ENCODE measurements at regions not wholly inside any gene's neighbourhood (a gene's known extent, or its start where the extent isn't known, plus 50 kb on each side); places are given as distances from the start of the nearest gene placed in this dataset.
A peak's percentile ranks its signal among the peaks of the same experiment; 100 is the strongest.
"Not testable (repeated sequence)": the region's sequence is repeated elsewhere in the genome, so short reads cannot be mapped to it uniquely, and the experiment has no call there.

DNA sequence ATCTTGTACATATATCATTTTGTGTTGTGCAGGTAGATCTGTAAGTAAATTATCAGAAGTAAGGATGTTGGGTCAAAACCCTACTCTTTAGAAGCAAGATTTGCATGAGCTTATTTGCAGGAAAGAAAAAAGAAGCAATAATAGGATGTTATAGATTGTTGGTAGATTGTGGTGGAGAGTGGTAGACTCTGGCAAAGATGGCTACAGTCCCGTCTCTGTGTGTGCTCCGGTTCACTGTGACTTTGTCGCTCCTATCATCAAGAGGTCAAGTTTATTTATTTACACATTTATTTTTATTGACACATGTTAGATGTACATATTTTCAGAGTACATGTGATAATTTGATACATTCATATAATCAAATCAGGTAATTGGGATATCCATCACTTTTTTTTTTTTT, 81.0 kb upstream of the NDUFV2 start:
- no peak for DNase-seq

DNA sequence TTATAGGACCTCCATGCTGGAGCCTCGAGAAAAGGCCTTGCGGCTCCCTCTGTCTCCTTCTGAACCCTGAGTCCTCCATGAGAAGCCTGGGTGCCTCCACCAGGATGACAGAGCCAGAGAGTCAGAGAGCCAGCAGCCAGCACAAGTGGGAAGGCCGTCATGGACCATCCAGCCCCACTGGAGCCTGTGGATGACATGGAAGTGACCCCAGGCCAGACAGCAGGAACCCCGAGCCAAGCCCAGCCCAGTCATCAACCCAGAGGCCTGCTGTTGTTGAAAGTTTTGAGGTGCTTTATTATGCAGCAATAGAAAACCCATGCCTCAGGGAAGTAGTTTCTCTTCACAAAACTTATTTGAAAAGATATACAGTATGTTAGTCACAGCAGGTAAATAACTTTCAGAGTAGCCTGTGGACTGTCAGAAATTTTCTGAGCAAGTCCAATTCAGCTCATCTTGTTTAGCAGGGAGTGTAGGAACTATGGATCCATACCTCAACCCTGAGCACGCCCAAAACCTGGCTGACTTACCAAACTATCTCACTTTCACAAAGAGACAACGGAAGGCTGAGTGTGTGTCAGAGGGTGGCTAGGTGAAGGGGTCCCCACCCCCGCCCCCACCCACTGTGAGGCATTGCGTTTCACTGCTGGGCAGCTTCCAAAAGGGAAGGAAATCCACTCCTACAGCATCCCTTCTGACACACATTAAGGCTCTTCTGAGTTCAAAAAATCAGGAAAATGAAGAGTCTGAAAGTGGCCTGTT, 79.9 kb upstream of the NDUFV2 start:
- no peak for DNase-seq

DNA sequence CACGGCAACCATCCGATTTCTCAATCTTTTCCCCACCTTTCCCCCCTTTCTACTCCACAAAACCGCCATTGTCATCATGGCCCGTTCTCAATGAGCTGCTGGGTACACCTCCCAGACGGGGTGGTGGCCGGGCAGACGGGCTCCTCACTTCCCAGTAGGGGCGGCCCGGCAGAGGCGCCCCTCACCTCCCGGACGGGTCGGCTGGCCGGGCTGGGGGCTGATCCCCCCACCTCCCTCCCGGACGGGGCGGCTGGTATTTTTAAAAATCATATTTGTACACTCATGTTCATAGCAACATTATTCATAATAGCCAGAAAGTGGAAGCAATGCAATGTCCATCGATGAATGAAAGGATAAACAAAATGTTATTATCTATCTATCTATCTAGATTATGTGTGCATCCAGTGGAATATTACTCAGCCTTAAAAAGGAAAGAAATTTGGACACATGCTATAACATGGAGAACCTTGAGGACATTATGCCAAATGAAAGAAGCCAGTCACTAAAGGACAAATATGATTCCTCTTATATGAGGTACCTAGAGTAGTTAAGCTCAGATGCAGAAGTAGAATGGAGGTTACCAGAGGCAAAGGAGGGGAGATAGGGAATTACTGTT, 78.4 kb upstream of the NDUFV2 start:
- DNase-seq: not testable (repeated sequence)

DNA sequence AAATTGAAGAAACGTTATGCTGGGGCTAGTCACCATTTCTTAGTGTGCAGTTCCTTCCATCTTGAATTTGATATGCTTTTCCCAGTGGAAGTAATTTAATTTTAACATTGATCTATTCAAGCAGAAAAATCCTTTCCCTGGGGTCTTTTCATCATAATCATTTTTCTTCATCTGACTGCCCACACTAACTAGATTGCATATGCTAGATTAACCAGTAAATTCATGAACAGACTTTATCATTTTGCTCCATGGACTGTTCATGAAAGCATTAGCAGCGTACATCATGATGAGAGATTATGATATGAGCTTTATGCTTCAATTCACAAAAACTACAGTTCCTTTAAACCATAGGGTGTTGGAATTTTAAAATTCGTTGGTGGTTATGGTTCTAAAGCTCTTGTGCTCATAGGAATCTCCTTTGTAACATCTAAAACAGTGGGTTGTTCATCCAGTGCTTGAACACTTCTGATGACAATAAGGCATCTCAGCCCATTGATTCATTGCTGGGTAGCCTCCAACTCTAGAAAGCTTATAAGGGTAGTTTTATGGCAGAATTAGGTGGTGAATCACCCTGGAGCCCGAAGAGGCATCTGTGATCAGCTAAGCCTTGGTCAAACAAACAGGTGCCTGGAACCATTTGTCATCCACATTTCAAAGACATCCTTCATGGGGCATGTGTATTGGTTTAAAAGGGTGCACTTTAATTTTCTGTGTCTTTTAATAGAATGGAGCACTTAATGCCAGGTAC, 77.2 kb upstream of the NDUFV2 start:
- no peak for DNase-seq

DNA sequence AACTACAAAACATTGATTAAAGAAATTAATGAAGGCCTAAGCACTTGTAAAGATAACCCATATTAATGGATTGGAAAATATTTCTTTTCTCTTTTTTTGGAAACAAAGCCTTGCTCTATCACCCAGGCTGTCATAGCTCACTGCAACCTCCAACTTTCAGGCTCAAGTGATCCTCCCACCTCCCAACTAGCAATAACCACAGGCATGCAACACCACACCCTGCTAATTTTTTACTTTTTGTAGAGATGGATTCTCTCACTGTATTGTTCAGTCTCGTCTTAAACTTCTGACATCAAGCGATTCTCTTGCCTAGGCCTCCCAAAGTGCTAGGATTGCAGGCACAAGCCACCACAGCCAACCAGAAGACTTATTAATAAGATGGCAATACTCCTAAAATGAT, 73.4 kb upstream of the NDUFV2 start:
- DNase-seq: no peak

DNA sequence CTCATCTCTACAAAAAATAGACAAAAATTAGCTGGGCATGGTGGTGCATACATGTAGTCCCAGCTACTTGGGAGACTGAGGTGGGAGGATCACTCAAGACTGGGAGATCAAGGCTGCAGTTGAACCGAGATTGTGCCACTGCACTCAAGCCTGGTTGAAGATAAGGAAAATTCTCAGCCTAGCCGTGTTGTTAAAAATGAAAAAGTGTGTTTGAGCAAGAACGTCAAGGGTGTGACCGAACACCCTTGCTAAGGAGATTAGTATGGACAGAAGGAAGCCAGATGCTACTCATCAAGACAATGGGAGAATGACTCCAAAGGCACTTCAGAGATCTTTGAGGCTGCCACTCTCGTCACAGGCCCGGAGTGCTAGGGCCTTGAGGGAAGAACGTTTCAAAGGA, 70.0 kb upstream of the NDUFV2 start:
- no peak for DNase-seq

DNA sequence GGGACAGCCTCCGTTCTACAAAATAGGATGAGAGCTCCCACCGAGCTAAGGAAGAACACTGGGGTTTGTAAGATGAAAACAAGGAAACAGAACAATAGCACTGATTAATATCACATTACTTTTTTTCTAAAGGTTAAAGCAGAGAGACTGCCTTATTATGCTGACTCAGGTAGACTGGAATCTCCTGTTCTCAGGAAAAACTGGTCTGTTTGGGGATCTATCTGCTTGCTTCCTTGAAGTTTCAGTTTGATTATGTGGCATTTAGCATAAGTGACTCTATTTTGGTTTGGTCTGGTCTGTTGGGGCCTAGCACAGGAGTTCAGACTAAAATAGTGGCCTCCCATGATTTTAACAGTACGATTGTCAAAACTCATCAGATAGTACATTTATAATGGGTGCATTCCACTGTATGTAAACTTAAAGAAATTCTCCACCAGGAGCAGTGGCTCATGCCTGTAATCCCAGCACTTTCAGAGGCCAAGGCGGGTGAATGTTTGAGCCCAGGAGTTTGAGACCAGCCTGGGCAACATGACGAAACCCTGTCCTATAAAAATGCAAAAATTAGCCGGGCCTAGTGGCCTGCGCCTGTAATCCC, 64.1 kb upstream of the NDUFV2 start:
- no peak for DNase-seq

DNA sequence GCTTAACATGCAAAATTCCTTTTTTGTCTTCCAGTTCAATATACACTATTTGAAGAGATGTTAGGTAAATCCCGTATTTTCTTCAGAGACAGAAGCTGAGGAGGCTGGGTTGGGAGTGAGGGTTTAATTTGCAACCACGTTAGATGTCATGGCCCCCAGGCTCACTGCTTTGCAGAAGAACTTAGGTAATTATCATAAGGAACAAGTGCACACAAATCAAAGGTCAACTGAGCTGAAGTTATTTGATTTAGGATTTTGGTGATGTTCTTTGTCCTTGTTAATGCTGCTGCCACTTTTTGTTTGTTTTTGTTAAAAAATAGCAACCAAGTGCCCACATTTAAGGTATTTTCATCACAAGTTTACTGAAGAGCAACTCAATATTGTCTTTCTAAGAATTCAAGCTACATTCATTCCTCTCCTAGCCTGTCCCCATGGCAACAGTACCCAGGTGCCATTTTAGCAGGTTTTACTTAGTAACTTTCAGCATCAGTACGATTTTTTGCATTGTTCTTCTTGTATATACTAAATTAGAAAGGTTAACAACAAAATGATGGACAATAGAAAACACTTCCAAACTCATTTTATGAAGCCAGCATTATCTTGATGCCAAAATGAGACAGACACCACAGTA, 62.9 kb upstream of the NDUFV2 start:
- DNase-seq: no peak

DNA sequence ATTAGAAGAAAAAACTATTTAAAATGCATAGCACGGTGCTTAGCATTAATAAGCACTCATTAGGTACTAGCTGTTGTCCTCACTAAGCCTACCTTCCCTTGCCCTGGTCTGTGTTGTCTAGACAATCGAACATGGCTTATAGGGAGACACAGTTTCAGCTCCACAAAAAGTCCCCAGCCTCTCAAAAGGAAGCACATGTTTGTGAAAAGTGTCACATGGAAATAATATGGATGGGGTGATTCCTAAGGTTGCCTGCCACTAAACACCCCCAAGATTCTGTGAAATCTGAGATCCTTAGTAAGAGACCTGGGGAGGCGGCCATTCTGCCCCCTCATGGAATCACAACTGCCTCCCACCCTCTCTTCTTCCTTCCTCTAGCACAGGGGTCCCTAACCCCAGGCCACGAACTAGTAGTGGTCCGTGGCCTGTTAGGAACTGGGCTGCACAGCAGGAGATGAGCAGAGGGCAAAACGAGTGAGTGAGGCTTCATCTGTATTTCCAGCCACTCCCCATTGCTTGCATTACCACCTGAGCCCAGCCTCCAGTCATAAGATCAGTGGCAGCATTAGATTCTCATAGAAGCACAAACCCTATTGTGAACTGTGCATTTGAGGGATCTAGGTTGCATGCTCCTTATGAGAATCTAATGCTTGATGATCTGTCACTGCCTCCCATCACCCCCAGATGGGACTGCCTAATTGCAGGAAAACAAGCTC, 59.6 kb upstream of the NDUFV2 start:
- no peak for DNase-seq

DNA sequence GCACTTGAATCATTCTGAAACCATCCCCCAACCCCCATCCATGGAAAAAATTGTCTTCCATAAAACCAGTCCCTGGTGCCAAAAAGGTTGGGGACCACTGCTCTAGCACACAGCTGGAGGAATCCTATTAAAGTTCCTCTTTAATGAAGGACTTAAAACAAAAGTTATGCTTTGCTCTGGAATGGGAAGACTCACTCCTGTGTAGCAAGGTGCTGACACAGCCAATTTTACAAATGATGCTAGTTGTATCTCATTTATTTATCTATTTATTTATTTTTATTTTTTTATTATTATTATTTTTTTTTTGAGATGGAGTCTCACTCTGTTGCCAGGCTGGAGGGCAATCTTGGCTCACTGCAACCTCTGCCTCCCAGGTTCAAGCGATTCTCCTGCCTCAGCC, 58.9 kb upstream of the NDUFV2 start:
- no peak for DNase-seq

DNA sequence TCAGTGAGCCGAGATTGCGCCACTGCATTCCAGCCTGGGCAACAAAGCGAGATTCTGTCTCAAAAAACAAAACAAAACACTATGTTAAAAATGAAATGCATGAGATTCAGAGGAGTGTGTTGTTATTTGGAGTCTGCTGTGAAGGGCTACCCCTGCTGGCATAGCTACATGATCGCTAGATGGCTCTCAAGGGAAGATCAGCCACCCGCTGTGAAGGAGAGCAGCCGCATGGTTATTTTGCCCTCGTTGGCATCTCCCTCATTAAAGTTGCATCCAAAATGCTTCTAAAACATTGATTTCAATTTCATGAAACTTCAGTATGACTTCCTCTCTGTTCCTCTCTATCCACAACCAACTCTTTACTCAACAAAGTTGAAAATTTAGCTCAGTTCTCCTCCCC, 54.8 kb upstream of the NDUFV2 start:
- DNase-seq: no peak

DNA sequence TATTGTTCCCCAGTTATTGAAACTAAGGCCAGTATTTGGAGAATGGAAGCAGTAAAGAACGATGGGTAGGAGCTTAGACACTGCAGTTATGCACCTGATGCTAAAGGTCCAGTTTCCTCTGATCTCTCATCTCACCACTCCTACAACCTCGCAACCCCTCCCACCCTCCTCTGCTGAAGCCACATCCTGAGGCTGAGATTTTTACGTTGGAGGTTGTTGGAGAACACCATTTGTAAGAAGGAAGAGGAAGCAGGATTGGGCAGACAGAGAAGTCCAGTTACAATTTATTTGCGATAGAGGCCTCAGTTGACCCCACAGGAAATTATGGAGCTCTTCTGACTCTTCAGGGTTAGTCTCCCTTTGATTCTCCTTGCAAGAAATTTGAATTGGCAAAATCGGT, 54.3 kb upstream of the NDUFV2 start:
- DNase-seq: peak; percentile 16

DNA sequence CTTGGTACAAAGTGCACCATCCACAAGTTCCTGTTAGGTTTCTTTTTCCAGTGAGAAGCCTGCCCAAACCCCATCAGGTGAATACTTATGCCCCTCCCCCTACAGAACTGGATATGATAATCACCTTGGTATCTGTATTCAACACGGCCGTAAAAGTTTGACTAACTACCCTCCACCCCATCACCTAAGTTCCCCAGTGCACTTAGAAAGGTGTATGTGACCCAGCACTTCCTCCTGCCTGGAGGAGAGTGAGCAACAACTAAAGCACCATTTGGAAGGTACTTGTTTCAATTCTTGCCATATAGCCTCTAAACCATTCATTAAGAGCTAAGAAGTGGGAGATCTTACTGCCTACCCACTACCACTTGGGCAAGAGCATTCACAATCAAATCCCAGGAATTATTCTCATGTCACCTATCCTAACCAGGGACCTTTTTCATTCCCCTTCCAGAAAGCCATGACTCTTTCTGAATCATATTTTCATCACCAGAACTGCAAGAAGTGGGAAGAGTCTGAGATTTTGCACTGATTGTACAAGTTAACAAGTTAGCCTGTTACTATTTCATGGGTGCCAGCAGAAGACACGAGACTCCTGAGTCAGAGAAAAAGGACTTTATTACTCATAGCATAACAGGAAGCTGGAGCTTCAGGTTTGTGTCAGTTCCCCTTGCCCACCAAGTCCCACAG, 53.5 kb upstream of the NDUFV2 start:
- peak; percentile 59 for DNase-seq

DNA sequence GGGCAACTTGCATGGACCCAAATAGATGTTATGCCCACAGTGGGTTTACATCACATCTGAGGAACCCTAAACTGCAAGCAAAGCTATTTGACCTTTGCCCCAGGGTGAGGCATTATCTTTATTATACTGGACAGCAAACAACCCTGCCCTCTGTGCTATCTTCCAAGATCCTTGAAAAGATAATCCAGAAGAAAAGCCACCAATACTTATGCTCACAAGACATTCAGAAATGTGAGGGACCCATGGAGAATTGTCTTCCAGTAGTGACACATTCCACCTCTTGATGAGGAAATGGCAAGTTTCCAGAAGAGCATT, 53.0 kb upstream of the NDUFV2 start:
- no peak for DNase-seq

DNA sequence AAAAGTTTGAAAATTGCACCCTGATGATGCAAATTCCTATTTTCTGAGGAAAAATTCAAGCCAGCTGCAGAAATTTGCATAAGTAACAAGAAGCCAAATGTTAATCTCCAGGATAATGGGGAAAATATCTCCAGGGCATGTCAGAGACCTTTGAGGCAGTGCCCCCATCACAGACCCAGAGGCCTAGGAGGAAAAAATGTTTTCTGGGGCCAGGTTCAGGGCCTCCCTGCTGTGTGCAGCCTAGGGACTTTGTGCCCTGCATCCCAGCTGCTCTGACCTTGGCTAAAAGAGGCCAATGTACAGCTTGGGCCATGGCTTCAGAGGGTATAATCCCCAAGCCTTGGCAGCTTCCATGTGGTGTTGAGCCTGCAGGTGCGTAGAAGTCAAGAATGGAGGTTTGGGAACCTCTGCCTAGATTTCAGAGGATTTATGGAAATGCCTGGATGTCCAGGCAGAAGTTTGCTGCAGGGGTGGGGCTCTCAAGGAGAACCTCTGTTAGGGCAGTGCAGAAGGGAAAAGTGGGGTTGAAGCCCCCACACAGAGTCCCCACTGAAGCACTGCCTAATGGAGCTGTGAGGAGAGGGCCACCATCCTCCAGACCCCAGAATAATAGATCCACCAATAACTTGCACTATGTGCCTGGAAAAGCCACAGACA, 51.7 kb upstream of the NDUFV2 start:
- not testable (repeated sequence) for DNase-seq

Data from activated CD4-positive, alpha-beta T cell treated with anti-CD3 and anti-CD28 coated beads, Interleukin-10, Interleukin-2, amounts not matched to agents 100 ng/mL and 50 ng/mL, durations not matched to agents 16 hours and 8 hours (primary cell).